Mesothelial cell of epicardium (in vitro differentiated cells): ENCODE measurements at regions not wholly inside any gene's neighbourhood (a gene's known extent, or its start where the extent isn't known, plus 50 kb on each side); places are given as distances from the start of the nearest gene placed in this dataset.

Experiments
- DNase-seq, 2 experiments: peaks; one replicate each; pipeline ENCODE4 v3.0.0; 2021; ENCODE audit warnings: low spot score in 2 of 2; ENCODE audit not compliant: unreplicated experiment in 2 of 2
- H3K27ac Mint-ChIP-seq: 2 replicates; pipeline ENCODE4 v1.8.0; 2021; ENCODE audit warnings: mixed read lengths
- H3K27me3 Mint-ChIP-seq: 2 replicates; pipeline ENCODE4 v1.8.0; 2021; ENCODE audit warnings: low read depth, mixed read lengths
- H3K36me3 Mint-ChIP-seq: 2 replicates; pipeline ENCODE4 v1.8.0; 2021; ENCODE audit warnings: mixed read lengths
- H3K4me1 Mint-ChIP-seq: 2 replicates; pipeline ENCODE4 v1.8.0; 2021; ENCODE audit warnings: mixed read lengths
- H3K4me3 Mint-ChIP-seq: 2 replicates; pipeline ENCODE4 v1.8.0; 2021; ENCODE audit warnings: mild to moderate bottlenecking, moderate library complexity, mixed read lengths
- H3K9me3 Mint-ChIP-seq: 2 replicates; pipeline ENCODE4 v1.8.0; 2021; ENCODE audit warnings: mixed read lengths
- TF ChIP-seq, protein P1 (sequence below): fragments of 200-600 bp; sonication (generic); IDR thresholded peaks from one replicate; pipeline ENCODE4 v1.5.0; 2021; ENCODE audit warnings: antibody characterized with exemption; ENCODE audit not compliant: unreplicated experiment

DNA sequence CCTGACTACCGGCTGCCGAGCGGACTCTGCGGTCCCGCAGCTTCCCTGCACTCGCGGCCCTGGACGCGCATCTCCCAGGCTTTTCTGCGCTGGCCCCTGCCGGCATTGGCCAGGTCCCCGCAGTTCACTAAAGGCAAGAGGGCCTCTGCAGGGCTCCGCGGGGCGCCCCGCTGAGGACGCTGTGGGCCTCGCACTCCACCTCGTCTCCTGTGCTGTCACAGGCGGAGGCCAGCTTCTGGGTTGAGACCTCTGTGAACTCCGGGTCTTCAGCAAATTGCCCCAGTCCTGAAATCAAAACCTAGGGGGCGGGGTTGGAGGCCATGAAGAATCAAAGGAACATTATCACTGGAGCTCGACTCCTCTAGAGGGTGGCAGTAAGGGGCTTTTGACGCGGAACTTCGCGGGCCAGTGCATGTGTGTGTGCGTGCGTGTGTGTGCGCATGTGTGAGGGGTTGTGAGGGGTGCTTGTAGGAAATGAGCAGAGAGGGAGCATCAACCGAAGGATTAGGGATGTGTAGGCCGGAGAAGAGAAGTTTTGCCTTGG, 68.5 kb upstream of the CAPRIN2 start:
- DNase-seq = peak in 1 of 2 experiments; percentile 53
- H3K27me3 Mint-ChIP-seq = peaks cover 4% of the 10 kb centered on the region
- peak overlapping the region; percentile 95 for H3K27ac Mint-ChIP-seq
- TF ChIP-seq, protein P1, sequence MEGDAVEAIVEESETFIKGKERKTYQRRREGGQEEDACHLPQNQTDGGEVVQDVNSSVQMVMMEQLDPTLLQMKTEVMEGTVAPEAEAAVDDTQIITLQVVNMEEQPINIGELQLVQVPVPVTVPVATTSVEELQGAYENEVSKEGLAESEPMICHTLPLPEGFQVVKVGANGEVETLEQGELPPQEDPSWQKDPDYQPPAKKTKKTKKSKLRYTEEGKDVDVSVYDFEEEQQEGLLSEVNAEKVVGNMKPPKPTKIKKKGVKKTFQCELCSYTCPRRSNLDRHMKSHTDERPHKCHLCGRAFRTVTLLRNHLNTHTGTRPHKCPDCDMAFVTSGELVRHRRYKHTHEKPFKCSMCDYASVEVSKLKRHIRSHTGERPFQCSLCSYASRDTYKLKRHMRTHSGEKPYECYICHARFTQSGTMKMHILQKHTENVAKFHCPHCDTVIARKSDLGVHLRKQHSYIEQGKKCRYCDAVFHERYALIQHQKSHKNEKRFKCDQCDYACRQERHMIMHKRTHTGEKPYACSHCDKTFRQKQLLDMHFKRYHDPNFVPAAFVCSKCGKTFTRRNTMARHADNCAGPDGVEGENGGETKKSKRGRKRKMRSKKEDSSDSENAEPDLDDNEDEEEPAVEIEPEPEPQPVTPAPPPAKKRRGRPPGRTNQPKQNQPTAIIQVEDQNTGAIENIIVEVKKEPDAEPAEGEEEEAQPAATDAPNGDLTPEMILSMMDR = no peak
- peaks cover 28% of the 10 kb centered on the region for H3K4me1 Mint-ChIP-seq
- H3K4me3 Mint-ChIP-seq = peak overlapping the region; percentile 85
- H3K9me3 Mint-ChIP-seq = no peaks in the 10 kb centered on the region
- peaks cover 7% of the 10 kb centered on the region for H3K36me3 Mint-ChIP-seq

DNA sequence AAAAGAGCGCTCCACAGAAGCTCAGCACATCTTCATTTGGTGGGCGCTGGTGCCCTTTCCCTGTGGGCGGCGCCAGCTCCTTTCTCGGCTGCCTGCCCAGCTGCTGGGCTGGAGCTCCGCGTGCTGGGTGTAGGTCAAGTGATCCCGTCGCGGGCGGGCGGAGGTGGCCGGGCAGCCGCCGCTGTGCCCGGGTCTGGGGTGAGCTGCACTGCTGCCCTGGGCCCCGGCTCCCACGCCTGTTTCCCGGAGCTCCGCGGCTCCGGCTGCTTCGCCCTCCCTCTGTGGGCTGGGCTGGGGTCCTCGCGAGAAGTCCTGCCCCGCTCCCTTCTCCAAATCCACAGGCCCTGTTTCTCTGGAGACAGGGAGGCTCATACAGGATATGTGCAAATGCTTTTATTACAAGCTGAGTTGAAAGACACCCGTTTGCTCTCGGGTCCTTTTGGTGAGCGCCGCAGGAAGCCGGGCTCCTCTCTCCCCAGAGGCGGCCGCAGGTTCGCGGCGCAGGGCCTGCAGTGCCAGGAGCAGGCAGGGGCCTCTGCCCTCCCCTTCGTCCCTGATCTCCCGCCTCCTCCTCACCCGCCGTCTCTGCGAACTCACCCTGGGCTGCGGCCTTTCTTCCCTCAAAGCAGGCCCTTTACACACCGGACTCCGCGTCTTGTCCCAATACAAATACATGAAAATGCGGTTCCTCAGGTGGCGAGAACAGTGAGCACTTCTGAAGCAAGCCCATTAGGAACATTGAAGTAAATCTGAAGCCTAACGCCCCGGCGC, 67.8 kb upstream of the CAPRIN2 start:
- peak overlapping the region; percentile 85 for H3K4me3 Mint-ChIP-seq
- TF ChIP-seq, protein P1 = no peak
- peaks cover 4% of the 10 kb centered on the region for H3K27me3 Mint-ChIP-seq
- peaks cover 28% of the 10 kb centered on the region for H3K4me1 Mint-ChIP-seq
- H3K9me3 Mint-ChIP-seq = no peaks in the 10 kb centered on the region
- peaks cover 7% of the 10 kb centered on the region for H3K36me3 Mint-ChIP-seq
- peak; percentile 40 to 65 for DNase-seq
- peak overlapping the region; percentile 95 for H3K27ac Mint-ChIP-seq

DNA sequence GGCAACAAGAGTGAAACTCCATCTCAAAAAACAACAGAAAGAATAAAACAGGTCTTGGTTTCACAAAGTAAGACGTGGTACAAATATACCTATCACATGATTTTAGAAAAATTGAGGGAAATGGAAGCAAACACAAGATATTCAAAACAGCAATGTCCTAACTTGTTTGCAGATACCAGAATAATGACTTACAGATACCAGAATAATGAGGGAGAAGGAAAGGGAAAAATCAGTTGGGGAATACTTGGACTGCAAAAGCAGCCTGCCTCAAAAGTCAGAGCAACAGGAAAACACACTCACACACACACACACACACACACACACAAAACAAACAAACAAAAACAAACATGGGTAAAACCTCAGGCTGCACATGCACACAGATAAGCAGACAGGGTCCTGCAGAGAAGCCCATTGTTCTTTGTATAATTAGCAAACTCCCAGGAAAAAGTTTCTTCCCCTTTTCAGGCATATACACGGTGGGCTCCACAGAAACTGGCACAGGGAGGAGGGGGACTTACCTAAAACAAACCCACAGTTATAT, 65.7 kb upstream of the CAPRIN2 start:
- peaks cover 7% of the 10 kb centered on the region for H3K36me3 Mint-ChIP-seq
- H3K9me3 Mint-ChIP-seq = no peaks in the 10 kb centered on the region
- no peak overlapping the region for H3K27ac Mint-ChIP-seq
- H3K4me3 Mint-ChIP-seq = peak overlapping the region; percentile 85
- H3K27me3 Mint-ChIP-seq = no peaks in the 10 kb centered on the region
- H3K4me1 Mint-ChIP-seq = peaks cover 28% of the 10 kb centered on the region
- TF ChIP-seq, protein P1 = no peak
- DNase-seq = no peak

DNA sequence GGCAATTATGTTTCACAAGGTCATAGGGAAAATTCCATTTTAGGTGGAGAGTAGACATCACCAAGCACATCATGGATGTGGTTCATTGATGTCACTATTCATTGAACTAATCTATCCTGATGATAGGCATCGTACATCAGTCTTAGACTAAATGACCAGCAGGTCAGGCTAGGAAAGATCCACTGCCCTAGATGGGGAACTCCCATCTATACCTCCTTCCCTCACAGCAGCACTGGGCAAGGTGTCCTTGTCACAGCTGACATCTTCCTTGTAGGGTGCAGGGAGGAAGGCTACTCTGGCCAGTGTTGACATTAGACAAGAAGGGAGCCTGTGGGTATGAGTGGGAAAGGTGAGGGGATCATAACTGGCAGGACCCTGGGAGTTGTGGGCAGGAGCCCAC, 63.8 kb upstream of the CAPRIN2 start:
- H3K36me3 Mint-ChIP-seq = peaks cover 7% of the 10 kb centered on the region
- H3K9me3 Mint-ChIP-seq = no peaks in the 10 kb centered on the region
- TF ChIP-seq, protein P1 = no peak
- H3K4me1 Mint-ChIP-seq = peaks cover 26% of the 10 kb centered on the region
- no peak for DNase-seq
- no peaks in the 10 kb centered on the region for H3K27me3 Mint-ChIP-seq
- H3K4me3 Mint-ChIP-seq = no peak overlapping the region
- no peak overlapping the region for H3K27ac Mint-ChIP-seq

DNA sequence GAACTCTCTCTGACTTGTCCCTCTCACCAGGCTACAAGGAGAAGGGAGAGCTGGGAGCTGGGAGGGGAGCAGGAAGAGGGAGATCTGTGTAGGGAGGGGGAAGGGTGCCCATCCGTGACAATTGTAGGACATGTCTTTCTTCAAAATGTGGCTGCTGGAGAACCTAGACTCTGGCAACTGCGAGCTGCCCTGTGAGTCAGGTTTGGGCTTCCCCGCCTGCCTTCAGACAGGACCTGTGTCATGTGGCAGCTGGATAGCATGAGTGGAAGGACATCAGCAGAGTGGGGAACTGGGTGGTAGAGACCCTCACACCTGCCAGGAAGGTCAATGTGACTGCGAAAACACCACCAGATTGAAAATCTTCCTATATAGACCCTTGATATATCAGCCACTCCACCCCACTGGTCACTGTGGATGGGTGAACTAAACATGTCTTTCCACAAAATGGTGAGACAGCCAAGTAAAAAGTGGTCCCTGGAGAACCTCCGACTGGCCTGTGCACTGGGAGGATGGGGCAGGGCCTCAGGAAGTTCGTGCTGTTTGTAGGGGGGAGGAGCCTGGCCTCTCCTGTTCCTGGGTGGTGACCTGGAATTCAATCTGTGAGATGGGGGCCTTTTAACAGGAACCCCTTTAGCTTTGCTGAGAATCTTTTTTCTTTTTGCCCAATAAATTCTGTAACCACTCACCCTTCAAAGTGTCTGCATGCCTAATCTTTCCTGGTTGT, 62.2 kb upstream of the CAPRIN2 start:
- H3K27me3 Mint-ChIP-seq = no peaks in the 10 kb centered on the region
- TF ChIP-seq, protein P1 = no peak
- no peak overlapping the region for H3K27ac Mint-ChIP-seq
- peaks cover 7% of the 10 kb centered on the region for H3K36me3 Mint-ChIP-seq
- DNase-seq = no peak
- peaks cover 16% of the 10 kb centered on the region for H3K4me1 Mint-ChIP-seq
- H3K9me3 Mint-ChIP-seq = no peaks in the 10 kb centered on the region
- H3K4me3 Mint-ChIP-seq = no peak overlapping the region
